IPS DF 4.7 (cell line): ENCODE measurements at regions not wholly inside any gene's neighbourhood (a gene's known extent, or its start where the extent isn't known, plus 50 kb on each side); places are given as distances from the start of the nearest gene placed in this dataset.

Experiments used
- DNase-seq: peaks from one replicate; pipeline ENCODE4 v3.0.0-alpha.2; 2013; ENCODE audit warnings: low spot score; ENCODE audit errors: extremely low read depth

DNA sequence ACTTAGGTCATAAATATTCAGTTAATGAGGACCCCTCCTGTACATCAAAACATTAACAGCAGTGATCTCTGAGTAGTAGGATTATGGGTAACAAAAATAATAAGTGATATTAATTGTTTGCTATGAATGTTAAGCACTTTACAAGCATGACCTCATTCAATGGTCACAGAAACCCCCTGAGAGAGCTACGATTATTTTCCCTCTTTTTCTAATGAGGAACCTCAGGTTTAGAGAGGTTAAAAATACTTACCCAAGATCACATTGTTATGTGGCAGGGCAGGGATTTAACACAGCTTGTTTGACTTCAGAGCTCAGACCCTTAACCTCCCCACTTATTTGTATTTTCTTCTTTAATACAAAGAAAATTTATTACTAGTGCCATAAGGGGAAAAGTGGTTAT is 228.2 kb downstream of the TBL1XR1 start:
- no peak for DNase-seq

- DNase-seq, result no peak
Observed at GRCh38 chr3:176968631-176969030, 228.7 kb downstream of the TBL1XR1 start.

- DNase-seq, result no peak
Observed at GRCh38 chr3:176967522-176967921, 229.8 kb downstream of the TBL1XR1 start.

GRCh38 chr3:176964661-176965060 is 232.6 kb downstream of the TBL1XR1 start:
- DNase-seq, result no peak

GRCh38 chr3:176961916-176962315 is 235.4 kb downstream of the TBL1XR1 start:
- no peak for DNase-seq

DNA sequence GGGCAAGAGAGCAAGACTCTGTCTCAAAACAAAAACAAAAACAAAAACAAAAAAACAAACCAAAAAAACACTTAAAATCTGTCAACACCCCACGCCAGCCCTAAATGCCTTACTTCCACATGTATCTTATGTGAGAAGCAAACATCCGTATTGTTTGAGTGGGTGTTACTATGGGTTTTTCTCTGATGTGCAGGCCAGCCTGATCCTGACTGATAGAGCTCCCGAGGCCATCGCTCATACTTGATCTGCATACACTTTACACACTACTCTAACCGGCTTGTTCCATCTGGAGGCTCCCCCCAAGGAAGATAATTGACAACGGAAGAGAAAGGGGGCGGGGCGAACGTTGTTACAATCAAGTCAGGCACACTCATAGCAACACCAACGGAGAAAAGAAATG is 237.4 kb downstream of the TBL1XR1 start:
- DNase-seq, result no peak

DNA sequence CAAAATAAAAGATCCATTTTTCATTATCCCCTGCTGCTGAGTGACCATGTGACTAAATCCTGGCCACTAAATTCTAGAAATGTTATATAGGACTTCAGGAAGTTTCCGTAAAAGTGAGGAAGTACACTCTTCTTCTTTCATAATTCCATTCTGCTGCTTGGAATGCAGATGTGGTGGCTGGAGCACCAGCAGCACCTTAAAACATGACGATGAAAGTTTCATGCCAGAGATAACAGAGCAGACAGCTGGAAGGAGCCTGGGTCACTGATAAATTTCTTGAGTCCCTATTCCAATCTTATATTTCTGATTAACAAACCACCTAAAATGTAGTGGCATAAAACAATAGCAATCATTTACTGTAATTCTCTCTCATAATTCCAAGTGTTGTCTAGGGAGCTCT is 238.7 kb downstream of the TBL1XR1 start:
- no peak for DNase-seq

- DNase-seq, result no peak
Observed at GRCh38 chr3:176954517-176954916, 242.8 kb downstream of the TBL1XR1 start.

DNA sequence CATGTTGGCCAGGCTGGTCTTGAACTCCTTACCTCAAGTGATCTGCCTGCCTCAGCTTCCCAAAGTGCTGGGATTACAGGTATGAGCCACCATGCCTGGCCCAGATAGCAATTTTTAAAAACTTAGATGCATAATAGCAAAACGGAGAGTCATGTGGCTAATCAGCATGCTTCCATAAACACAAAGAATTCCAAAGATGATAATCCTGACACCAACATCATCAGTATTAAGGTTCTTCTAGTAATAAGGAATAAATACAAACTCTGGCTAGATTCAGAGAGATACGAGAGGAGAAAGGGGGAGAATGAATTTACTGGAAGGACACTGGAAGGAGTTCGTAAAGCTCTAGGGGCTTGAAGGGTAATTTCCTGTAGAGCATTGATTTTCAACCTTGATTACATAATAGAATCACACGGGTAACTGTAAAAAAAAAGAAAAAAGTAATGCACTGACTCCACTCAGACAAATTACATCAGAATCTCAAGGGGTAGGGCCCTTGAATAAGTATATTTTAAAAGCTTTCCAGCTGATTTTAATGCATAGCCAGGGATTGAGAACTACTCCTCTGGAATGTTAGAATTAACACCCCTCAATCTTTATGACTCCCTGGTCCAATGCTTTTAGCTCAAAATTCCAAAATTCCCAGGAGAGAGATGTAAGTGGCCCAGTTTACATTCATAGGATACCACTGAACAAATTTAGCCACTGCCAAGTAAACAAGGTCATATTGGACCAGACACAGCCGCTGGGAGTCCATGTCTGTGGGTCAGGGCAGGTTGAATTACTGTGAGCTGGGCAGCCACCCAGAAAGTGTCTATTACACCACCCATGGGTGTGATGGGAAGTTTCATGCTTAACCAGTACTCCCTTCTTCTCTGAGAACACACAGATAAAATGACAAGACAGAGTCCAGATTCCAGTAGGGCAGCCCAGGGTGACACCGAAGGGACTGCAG is 243.9 kb downstream of the TBL1XR1 start:
- no peak for DNase-seq

DNA sequence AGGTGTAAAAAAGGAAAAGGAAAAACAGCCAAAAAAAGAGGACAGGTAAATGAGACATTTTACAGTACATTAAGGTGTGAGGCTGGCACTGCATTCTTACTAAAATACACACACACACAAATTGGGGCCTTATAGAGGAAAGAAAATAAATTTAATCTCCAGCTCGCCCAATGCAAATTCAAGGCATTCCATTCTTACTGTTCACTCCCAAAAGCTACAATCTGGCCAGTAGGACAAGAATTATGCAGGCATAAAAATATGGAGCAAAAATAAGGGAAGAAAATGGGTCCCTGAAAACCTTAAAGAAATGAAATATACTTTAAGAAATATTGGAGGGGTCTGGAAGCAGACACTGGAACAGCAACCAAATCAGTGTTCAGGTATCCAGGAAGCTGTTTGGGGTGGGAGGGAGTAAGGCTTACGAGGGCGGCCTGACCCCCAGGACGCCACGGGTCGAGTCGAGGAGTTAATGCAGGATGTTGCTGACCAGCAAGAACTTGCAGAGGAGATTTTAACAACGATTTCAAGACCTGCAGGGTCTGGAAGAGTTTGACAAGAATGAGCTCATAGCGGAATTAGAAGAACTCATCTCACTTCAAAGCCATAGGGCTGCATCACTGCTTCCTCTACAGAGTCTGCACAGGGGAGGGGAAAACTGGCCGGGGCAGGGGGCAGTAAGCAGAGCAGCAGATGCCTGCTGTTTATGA is 245.5 kb downstream of the TBL1XR1 start:
- no peak for DNase-seq

GRCh38 chr3:176951144-176951543 is 246.1 kb downstream of the TBL1XR1 start:
- DNase-seq, result no peak

GRCh38 chr3:176950743-176951142 is 246.5 kb downstream of the TBL1XR1 start:
- no peak for DNase-seq

- no peak for DNase-seq
Observed at GRCh38 chr3:176948151-176948550, 249.1 kb downstream of the TBL1XR1 start.

GRCh38 chr3:176946202-176946601 is 251.1 kb downstream of the TBL1XR1 start:
- no peak for DNase-seq

DNA sequence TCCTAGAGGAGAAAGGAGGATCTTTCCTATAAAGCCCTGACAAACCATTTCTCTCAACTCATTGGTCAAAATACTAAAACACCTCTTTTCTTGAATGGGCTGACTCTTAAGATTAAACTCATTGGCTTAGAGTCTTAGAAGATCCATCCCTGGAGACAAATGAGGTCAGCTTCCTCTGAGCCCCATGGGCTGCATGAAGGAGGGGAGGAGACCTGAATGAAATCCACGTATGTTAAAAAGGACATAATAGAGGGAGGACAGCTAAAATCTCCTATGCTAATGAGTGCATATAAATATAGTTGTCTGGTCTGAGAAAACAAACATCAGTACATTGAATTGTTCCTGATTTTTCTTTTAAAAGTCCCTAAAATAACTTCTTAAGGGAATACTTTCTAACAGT is 255.0 kb downstream of the TBL1XR1 start:
- DNase-seq, result no peak

DNA sequence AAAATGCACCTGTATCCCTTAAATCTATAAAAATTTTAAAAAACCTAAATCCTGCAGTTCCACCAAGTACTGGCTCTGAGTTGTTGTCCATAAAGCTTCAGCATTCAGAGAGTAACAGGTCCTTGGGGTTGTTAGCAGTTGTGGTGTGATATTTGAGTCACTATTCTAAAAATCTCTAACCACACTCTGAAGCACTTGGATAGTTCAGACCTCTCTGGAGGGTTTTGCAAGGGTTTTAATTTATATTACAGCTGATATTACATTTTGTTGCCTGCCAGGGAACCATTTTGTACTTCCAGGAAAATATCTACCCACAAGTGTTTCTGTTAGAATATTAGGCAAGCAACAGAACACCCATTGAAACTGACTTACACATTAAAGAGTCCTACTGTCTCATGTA is 255.6 kb downstream of the TBL1XR1 start:
- no peak for DNase-seq

GRCh38 chr3:176939022-176939817 is 258.1 kb downstream of the TBL1XR1 start:
- DNase-seq, result no peak

- DNase-seq, result no peak
Observed at GRCh38 chr3:176937994-176938393, 259.3 kb downstream of the TBL1XR1 start.

GRCh38 chr3:176937541-176937940 is 259.7 kb downstream of the TBL1XR1 start:
- no peak for DNase-seq

GRCh38 chr3:176935194-176935888 is 261.9 kb downstream of the TBL1XR1 start:
- DNase-seq, result no peak

- no peak for DNase-seq
Observed at GRCh38 chr3:176934698-176935097, 262.6 kb downstream of the TBL1XR1 start.
